Hepatocyte (in vitro differentiated cells): ENCODE measurements at regions not wholly inside any gene's neighbourhood (a gene's known extent, or its start where the extent isn't known, plus 50 kb on each side); places are given as distances from the start of the nearest gene placed in this dataset.

Experiments used
- DNase-seq: peaks from one replicate; pipeline ENCODE4 v3.0.0-alpha.2; 2016; ENCODE audit warnings: low spot score
- H2AFZ ChIP-seq: fragments of 200-600 bp; sonication (generic); 2 replicates; pipeline ENCODE4 v1.6.0; 2016; ENCODE audit warnings: antibody characterized with exemption, mild to moderate bottlenecking
- H3K27ac ChIP-seq: fragments of 200-600 bp; sonication (generic); 2 replicates; pipeline ENCODE4 v1.5.1; 2016; ENCODE audit warnings: mild to moderate bottlenecking
- H3K27me3 ChIP-seq: fragments of 200-600 bp; sonication (generic); 2 replicates; pipeline ENCODE4 v1.6.1; 2016
- H3K36me3 ChIP-seq: fragments of 200-600 bp; sonication (generic); replicated peaks from 2 replicates; pipeline ENCODE4 v1.5.1; 2016; ENCODE audit warnings: low read depth; ENCODE audit not compliant: insufficient read depth
- H3K4me1 ChIP-seq: fragments of 200-600 bp; sonication (generic); 2 replicates; pipeline ENCODE4 v1.5.1; 2016; ENCODE audit warnings: mild to moderate bottlenecking, moderate library complexity; ENCODE audit not compliant: insufficient read depth
- H3K4me2 ChIP-seq: fragments of 200-600 bp; sonication (generic); 2 replicates; pipeline ENCODE4 v1.6.0; 2016
- H3K4me3 ChIP-seq: fragments of 200-600 bp; sonication (generic); 2 replicates; pipeline ENCODE4 v1.5.1; 2016; ENCODE audit warnings: mild to moderate bottlenecking
- H3K79me2 ChIP-seq: fragments of 200-600 bp; sonication (generic); 2 replicates; pipeline ENCODE4 v1.6.0; 2017; ENCODE audit warnings: mild to moderate bottlenecking
- H3K9me2 ChIP-seq: fragments of 200-600 bp; sonication (generic); replicated peaks from 2 replicates; pipeline ENCODE4 v1.6.0; 2017; ENCODE audit warnings: mild to moderate bottlenecking; ENCODE audit not compliant: insufficient read depth
- H3K9me3 ChIP-seq: fragments of 200-600 bp; sonication (generic); 2 replicates; pipeline ENCODE4 v1.5.1; 2016; ENCODE audit warnings: low read depth, mild to moderate bottlenecking
- H4K20me1 ChIP-seq: fragments of 200-600 bp; sonication (generic); 2 replicates; pipeline ENCODE4 v1.6.0; 2016; ENCODE audit warnings: mild to moderate bottlenecking; ENCODE audit not compliant: insufficient read depth, poor library complexity, severe bottlenecking
- CTCF ChIP-seq: fragments of 200-600 bp; sonication (generic); IDR thresholded peaks from 2 replicates; pipeline ENCODE4 v1.5.1; 2016; ENCODE audit warnings: antibody characterized with exemption, mild to moderate bottlenecking; ENCODE audit not compliant: poor library complexity
- EZH2 ChIP-seq: fragments of 200-600 bp; sonication (generic); IDR thresholded peaks from 2 replicates; pipeline ENCODE4 v1.6.1; 2016; ENCODE audit warnings: antibody characterized with exemption, mild to moderate bottlenecking, borderline replicate concordance
- EZH2phosphoT487 ChIP-seq: fragments of 200-600 bp; sonication (generic); IDR thresholded peaks from one replicate; pipeline ENCODE4 v1.6.1; 2018; ENCODE audit warnings: antibody characterized with exemption, mild to moderate bottlenecking, low read depth, moderate library complexity; ENCODE audit not compliant: unreplicated experiment, severe bottlenecking
- WGBS: methylation state at CpG from one replicate; pipeline ENCODE4 v1.1.6; 2016; ENCODE audit warnings: low lambda C conversion rate; ENCODE audit errors: missing lambda C conversion rate; 5-methylcytosine and 5-hydroxymethylcytosine counted together

DNA sequence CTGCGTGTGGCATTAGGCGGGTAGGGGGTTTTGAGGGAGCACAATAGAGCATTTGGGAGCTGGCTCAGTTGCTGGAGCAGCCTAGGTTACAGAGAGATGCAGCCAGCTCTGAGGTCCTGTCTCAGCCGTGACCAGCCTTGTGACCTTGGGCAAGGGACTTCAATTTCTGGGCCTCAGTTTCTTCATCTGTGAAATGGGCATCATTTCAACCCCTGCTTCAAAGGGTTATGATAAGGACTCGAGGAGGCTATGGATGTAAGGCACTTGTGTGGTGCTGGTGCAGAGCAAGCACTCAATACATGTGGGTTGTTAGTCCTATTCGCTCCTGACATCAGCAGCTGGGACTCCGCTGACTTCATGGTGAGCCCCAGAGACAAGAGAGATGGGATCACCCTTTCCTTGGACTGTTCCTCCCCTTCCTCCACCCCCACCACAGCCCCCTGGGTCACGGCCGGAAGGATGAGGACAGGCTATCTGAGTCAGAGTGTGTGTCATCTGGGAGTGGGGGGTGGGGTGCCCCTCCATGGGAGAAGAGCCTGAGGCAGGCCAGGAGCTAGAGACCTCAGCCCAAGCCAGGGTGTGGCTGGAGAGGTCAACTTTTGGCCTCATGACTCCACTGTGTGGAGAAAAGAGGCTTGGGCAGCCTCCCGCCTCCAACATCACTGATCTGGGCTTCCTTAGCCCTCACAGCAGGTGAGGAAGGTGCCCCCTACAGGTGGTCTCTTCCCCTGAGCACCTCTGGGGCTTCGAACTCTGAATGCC lies 71.4 kb upstream of the ZBTB40 start:
- TF ChIP-seq CTCF (no peak), EZH2 (no peak), EZH2phosphoT487 (no peak)
- no peaks in the 10 kb centered on the region for H3K9me3 ChIP-seq
- no peaks in the 10 kb centered on the region for H4K20me1 ChIP-seq
- DNase-seq, result no peak
- no peaks in the 10 kb centered on the region for H3K36me3 ChIP-seq
- no peaks in the 10 kb centered on the region for H3K9me2 ChIP-seq
- H3K4me1 ChIP-seq, result peaks cover 3% of the 10 kb centered on the region
- peak overlapping the region; percentile 77 for H3K27ac ChIP-seq
- 75% methylated on average over 10 of the region's 10 CpGs for WGBS
- no peaks in the 10 kb centered on the region for H3K79me2 ChIP-seq
- H3K4me3 ChIP-seq, result no peak overlapping the region
- H3K27me3 ChIP-seq, result no peaks in the 10 kb centered on the region
- no peak overlapping the region for H2AFZ ChIP-seq
- H3K4me2 ChIP-seq, result no peak overlapping the region

DNA sequence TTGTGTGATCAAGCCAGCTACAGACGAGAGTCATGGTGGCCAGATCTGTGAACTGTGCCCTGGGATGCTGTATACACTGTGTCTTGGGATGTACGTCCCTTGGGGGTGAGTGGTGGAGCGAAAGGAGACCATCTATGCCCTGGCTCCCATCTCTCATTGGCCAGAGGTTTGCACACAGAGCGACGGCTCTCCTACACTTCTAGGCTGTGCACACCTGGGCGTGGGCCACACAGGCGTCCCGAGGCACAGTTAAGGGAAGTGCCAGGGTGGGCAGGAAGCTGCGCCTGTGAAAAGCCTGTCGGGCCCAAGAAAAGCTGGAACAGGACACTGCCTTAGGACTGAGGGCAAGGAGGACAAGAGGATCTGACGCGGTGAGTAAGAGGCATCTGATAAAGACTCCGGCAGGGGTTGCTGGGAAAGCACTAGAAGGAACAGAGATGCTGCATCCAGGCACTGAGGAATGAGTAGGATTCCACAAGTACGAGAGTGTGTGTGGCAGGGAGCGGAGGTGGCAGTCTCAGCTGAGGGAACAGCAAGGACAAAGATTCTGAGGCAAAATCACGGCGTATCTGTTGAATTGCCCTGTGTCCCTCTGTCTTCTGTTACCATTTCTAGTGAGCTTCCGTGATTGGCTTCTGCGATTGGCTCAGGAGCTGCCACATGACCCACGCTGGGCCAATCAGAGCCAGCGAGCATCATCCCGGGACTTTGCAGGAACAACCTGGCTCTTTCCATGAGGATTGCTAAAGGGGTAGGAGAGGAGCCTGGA lies 67.9 kb upstream of the ZBTB40 start:
- H3K79me2 ChIP-seq, result no peaks in the 10 kb centered on the region
- no peaks in the 10 kb centered on the region for H4K20me1 ChIP-seq
- no peak overlapping the region for H3K4me2 ChIP-seq
- H3K27ac ChIP-seq, result no peak overlapping the region
- H3K4me1 ChIP-seq, result peaks cover 6% of the 10 kb centered on the region
- H3K9me2 ChIP-seq, result no peaks in the 10 kb centered on the region
- no peaks in the 10 kb centered on the region for H3K27me3 ChIP-seq
- H3K9me3 ChIP-seq, result no peaks in the 10 kb centered on the region
- no peaks in the 10 kb centered on the region for H3K36me3 ChIP-seq
- no peak overlapping the region for H3K4me3 ChIP-seq
- 89% methylated on average over 22 of the region's 22 CpGs for WGBS
- H2AFZ ChIP-seq, result no peak overlapping the region
- DNase-seq, result no peak
- TF ChIP-seq EZH2 (no peak), CTCF (no peak), EZH2phosphoT487 (no peak)

DNA sequence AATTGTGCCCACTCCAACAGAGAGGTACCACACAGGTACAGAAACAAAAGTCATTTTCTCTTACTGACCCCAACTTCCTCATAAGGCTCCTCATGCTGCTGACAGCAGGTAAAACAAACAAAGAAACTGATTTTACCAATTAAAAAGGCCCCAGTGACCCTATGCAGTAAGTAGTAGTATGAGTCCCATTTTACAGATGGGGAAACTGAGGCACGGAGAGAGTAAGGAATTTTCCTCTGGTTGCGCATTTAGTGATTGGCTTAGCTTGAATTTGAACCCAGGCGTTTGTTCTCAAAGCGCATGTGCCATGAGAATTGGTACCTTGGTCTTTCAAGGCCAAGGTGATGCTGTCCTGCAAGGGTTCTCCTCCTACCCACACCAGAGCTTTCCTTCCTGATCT lies 66.1 kb upstream of the ZBTB40 start:
- Histone ChIP-seq H3K9me2 (no peaks in the 10 kb centered on the region), H3K36me3 (no peaks in the 10 kb centered on the region), H3K27me3 (no peaks in the 10 kb centered on the region), H3K4me3 (no peak overlapping the region), H3K79me2 (no peaks in the 10 kb centered on the region), H2AFZ (no peak overlapping the region), H3K27ac (no peak overlapping the region), H3K4me2 (no peak overlapping the region), H3K4me1 (peaks cover 6% of the 10 kb centered on the region), H3K9me3 (no peaks in the 10 kb centered on the region), H4K20me1 (no peaks in the 10 kb centered on the region)
- 94% methylated on average over 4 of the region's 4 CpGs for WGBS
- no peak for DNase-seq
- TF ChIP-seq EZH2, result no peak
- TF ChIP-seq CTCF, result no peak
- no peak for TF ChIP-seq EZH2phosphoT487
